GM21825 (cell line): ENCODE measurements at regions not wholly inside any gene's neighbourhood (a gene's known extent, or its start where the extent isn't known, plus 50 kb on each side); places are given as distances from the start of the nearest gene placed in this dataset.

ENCODE experiments used
- ATAC-seq: cut with Tn5 transposase; IDR thresholded peaks from one replicate; pipeline ENCODE4 v1.9.1; 2021; ENCODE audit warnings: mild to moderate bottlenecking, moderate library complexity; ENCODE audit not compliant: unreplicated experiment

DNA sequence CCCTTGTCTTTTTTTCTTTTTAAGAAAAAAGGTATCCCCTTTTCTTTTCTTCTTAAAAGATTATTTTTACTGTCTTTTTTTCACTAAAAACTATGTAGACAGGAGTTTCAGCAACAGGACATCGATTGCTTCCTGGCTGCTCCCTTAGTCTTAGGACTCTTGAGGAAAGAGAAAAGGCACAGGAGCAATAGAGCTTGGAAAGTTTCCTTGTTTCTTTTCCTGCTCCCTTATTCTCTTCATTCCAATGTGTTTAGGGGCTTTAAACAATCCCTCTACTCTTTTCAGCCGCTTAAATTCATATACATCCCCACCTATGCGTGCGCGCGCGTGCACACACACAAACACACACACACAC lies 182.2 kb upstream of the FOXN2 start:
- no peak for ATAC-seq

DNA sequence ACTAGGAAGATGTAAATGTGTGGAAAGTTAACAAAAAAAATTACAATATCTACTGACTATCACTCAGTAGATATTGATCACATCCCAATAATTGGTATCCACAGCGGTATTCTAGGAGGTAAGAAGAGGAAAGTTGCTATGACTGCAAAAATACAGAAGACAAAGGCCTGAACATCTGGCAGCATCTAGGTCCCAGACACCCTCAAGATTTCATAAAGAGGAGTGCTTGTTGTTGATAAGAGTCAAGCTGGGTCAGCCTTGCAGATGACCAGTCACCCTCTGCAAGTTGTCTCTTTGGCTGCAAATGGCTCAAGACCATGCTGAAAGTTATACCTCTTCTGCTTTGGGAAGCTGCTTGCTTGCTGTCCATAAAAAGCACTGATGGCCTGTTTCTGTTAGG lies 179.8 kb upstream of the FOXN2 start:
- ATAC-seq = no peak

DNA sequence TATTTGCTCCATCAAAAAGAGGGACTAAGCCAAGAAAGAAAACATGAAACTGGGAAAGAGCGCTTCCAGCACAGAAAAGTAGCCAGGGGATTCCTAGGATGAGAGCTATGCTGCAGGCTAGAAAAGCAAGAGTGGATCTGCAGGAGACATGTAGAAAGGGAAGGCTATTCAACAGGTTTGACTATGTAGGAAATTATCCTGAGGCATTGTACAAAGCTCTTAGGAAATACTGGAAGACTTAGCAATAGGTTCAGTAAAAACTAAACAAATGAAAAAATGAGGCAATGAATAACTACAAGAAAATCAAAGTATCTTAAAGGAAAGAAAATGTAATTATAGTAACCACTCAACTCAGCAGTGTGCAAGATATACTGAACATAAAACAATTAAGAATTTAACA lies 178.7 kb upstream of the FOXN2 start:
- ATAC-seq = no peak

- no peak for ATAC-seq
These were observed 176.7 kb upstream of the FOXN2 start for GRCh38 chr2:48137829-48138228.

- no peak for ATAC-seq
These were observed 175.6 kb upstream of the FOXN2 start for GRCh38 chr2:48138898-48139297.

DNA sequence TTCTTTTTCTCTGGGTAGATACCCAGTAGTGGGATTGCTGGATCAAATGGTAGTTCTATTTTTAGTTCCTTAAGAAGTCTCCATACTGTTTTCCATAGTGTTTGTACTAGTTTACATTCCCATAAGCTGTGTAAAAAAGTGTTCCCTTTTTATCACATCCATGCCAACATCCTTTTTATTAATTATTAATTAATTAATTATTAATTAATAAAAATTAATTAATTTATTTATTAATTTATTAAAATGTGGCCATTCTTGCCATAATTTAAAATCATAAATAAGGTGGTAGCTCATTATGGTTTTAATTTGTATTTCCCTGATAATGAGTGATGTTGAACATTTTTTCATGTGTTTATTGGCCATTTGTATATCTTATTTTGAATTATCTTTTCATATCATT lies 173.9 kb upstream of the FOXN2 start:
- no peak for ATAC-seq

DNA sequence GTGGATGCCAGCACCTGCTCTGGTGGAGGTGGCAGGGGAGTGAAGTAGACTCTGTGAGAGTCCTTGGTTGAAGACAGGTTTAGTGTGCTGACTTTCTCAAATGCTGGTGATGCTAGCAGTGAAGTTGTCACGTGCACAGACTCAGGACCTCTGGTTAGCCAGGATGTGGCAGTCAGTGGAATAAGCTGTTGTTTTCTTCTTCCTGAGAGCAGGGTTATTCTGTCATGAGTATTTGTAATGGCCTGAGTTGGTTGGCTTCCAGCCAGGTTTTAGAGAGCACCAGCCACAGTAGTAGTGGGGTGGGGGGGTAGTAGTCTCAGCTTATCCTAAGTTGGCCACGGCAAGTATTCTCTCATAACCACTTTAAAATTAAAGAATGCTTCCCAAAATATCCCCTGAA lies 169.7 kb upstream of the FOXN2 start:
- ATAC-seq = no peak

- ATAC-seq = no peak
These were observed 168.5 kb upstream of the FOXN2 start for GRCh38 chr2:48145845-48146452.

DNA sequence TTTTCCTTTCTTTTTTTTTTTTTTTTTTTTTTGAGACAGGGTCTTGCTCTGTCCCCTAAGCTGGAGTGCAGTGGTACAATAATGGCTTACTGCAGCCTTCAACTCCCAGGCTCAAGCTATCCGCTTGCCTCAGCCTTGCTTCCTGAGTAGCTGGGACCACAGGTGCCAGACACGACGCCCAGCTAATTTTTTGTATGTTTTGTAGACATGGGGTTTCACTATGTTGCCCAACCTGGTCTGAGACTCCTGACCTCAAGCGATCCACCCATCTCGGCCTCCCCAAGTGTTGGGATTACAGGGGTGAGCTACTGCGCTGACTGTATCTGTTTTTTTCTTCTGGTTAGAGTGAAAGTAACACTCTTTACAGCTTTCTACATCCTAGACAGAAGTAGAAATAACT lies 167.9 kb upstream of the FOXN2 start:
- ATAC-seq = no peak

- ATAC-seq = no peak
These were observed 166.8 kb upstream of the FOXN2 start for GRCh38 chr2:48147719-48148118.

DNA sequence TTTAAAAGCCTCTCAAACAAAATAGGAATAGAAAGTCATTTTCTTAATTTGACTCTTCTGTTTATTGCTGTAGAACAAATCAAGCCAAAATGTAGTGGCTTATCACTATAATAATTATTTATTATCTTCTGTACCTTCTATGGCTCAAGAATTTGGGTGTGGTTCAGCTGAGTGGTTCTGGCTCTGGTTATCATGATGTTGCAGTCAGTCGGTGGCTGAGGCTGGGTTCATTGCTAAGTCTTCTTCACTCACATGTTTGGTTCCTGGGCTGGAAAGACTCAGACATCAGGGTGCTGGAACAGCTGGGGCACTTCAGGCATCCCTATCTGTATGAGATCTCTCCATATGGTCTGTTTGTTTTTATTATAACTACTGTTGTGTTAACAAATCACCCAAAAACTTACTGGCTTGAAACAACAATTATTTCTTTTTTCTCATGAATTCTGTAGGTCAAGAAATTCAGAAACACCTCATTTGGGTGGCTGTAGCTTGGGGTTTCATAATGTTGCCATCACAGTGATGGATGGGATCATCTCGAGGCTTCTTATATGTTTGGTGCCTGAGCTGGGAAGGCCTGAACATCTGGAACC lies 165.5 kb upstream of the FOXN2 start:
- no peak for ATAC-seq

DNA sequence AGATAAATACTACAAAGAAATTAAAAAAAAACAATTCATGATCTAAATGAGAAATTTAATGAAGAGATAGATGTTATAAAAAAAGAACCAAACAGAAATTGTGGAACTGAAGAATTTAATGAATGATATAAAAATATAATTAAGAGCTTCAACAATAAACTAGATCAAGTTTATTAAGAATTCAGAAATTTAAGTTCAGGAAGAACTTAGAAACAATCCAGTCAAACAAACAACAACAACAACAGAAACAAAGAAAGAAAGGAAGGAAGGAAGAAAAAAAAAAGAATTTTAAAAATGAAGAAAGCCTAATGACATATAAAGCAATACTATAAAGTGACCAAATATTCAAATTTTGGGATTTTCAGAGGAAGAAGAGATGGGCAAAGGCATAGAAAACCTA lies 157.3 kb upstream of the FOXN2 start:
- ATAC-seq = no peak

- ATAC-seq = no peak
These were observed 152.9 kb upstream of the FOXN2 start for GRCh38 chr2:48161628-48162027.

GRCh38 chr2:48162742-48163141 lies 151.7 kb upstream of the FOXN2 start:
- no peak for ATAC-seq

DNA sequence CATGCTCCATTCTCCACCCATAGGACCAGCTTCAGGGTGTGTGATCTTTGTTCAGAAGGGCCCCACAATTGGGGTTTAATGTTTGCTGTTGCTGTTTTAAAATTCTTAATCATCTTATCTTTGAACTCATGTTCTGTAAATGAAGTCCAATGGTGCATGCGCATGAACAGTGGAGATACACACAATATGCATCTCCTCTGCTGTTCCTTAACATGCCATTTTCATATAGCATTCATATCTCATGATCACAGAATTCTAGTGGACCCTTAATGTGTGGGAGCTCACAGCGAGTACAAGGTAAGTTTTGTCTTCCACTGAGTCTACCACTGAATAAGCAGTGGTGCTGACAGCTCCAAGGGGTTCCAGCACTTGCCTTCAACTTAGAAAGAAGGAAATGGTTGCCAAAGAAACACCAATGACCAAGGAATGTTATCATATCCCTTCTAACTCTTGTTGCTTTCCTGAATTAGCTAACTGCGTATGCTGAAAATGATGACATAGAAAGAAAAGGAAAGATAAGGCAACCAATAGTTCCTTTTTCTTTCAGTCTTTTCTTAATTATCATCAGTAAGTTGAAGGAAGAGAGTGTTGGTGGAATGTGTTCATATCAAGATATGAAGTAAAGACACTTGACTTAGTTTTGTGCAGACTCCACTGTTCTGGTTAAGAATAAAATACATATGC lies 149.3 kb upstream of the FOXN2 start:
- no peak for ATAC-seq

- ATAC-seq = no peak
These were observed 145.3 kb upstream of the FOXN2 start for GRCh38 chr2:48169141-48169592.

DNA sequence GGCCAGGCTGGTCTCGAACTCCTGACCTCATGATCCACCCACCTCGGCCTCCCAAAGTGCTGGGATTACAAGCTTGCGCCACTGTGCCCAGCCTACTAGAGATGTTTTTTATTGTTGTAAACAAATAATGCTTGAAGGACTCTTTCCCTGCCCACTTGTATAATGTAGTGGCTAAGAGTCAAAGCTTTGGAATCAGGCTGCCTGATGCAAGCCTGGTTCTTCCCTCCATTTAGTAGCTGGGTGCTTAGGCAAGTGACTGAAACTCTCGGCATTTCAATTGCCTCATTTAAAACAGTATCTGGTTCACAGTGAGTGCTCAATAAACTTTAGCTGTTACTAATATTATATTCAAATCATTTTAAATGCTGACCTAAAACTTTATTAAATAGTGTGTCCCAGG lies 144.2 kb upstream of the FOXN2 start:
- no peak for ATAC-seq

DNA sequence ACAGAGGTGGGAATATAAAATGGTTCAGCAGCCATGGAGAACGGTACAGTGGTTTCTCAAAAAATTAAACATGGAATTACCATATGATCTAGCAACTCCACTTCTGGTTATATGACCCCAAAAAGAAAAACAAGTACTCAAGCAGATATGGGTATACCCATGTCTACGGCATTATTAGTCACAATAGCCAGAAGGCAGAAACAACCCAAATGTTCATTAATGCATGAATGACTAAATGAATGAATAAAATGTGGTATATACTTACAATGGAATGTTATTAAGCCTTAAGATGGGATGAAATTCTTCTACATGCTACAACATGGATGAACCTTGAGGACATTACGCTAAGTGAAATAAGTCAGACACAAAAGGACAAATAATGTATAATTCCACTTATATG lies 141.3 kb upstream of the FOXN2 start:
- ATAC-seq = no peak

- no peak for ATAC-seq
These were observed 140.0 kb upstream of the FOXN2 start for GRCh38 chr2:48174503-48174902.

DNA sequence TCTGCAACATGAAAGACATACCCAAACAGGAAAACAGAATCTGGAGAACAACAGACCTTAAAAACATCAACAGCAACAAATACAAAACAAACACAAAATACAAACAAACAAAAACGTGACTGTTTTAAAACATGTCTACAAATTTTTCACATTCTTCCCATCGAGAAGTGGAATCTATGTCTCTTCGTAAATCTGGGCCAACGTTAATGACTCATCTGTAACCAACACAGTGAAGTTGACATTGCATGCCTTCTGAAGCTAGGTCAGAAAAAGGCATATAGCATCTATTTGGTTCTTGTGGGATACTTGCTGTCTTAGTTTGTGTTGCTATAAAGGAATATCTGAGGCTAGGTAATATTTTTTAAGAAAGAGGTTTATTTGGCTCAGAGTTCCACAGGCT lies 139.2 kb upstream of the FOXN2 start:
- ATAC-seq = no peak

- no peak for ATAC-seq
These were observed 138.8 kb upstream of the FOXN2 start for GRCh38 chr2:48175656-48176055.

- no peak for ATAC-seq
These were observed 137.6 kb upstream of the FOXN2 start for GRCh38 chr2:48176876-48177275.

- no peak for ATAC-seq
These were observed 135.9 kb upstream of the FOXN2 start for GRCh38 chr2:48178611-48179010.
